Tibial nerve (tissue), 3 donors: ENCODE measurements at regions not wholly inside any gene's neighbourhood (a gene's known extent, or its start where the extent isn't known, plus 50 kb on each side); places are given as distances from the start of the nearest gene placed in this dataset.

Source experiments
- POLR2A ChIP-seq, 2 donors: fragments of 450-650 bp; IDR thresholded peaks; one replicate each; pipeline ENCODE4 v1.6.1; 2017; ENCODE audit warnings: antibody characterized with exemption in 2 of 2, mild to moderate bottlenecking in 2 of 2, moderate library complexity in 2 of 2
- TF ChIP-seq, protein P1 (sequence below), 5 experiments: fragments of 200-600 bp in 3 of 5; fragments of 450-650 bp in 2 of 5; sonication (generic) in 3 of 5; IDR thresholded peaks; one replicate each; pipeline ENCODE4 v1.5.1; 2016 to 2019; ENCODE audit warnings: antibody characterized with exemption in 5 of 5, mild to moderate bottlenecking in 3 of 5, moderate library complexity in 2 of 5

- TF ChIP-seq, protein P1, sequence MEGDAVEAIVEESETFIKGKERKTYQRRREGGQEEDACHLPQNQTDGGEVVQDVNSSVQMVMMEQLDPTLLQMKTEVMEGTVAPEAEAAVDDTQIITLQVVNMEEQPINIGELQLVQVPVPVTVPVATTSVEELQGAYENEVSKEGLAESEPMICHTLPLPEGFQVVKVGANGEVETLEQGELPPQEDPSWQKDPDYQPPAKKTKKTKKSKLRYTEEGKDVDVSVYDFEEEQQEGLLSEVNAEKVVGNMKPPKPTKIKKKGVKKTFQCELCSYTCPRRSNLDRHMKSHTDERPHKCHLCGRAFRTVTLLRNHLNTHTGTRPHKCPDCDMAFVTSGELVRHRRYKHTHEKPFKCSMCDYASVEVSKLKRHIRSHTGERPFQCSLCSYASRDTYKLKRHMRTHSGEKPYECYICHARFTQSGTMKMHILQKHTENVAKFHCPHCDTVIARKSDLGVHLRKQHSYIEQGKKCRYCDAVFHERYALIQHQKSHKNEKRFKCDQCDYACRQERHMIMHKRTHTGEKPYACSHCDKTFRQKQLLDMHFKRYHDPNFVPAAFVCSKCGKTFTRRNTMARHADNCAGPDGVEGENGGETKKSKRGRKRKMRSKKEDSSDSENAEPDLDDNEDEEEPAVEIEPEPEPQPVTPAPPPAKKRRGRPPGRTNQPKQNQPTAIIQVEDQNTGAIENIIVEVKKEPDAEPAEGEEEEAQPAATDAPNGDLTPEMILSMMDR (IDR thresholded peaks at IDR 0.05), result no peak
- no peak for TF ChIP-seq POLR2A (IDR thresholded peaks at IDR 0.05)
Observed at GRCh38 chr3:177935047-177935446, 601.2 kb upstream of the KCNMB2 start.
